ENCODE measurements at regions not wholly inside any gene's neighbourhood (a gene's known extent, or its start where the extent isn't known, plus 50 kb on each side); places are given as distances from the start of the nearest gene placed in this dataset.

DNA sequence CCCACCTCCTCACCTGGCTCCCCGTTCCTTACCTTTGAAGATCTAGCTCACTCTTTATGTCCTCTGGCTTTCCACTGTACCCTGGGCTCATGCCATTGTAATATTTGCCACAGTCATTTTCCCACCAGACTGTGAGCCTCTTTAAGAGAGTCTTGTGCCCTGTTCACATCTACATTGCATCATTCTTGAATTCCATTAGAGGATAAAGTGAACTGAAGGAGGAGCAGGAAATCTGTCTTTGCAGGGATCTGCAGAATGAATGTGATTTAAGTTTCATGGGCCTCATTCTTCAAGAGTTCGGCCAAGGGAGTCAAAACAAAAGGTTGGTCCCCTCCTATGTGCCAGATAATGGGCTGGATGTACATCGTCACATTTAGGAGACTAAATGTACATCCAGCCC lies 272.6 kb upstream of the CITED2 start:
- Mint-ChIP-seq H3K27me3 (ENCODE audit: unreplicated experiment) (no peaks in the 10 kb centered on the region), H3K9me3 (ENCODE audit: unreplicated experiment) (peaks cover 3% of the 10 kb centered on the region), H3K27ac (ENCODE audit: unreplicated experiment) (no peak overlapping the region), H3K4me1 (ENCODE audit: unreplicated experiment) (peaks cover 19% of the 10 kb centered on the region), H3K4me3 (ENCODE audit: unreplicated experiment) (no peak overlapping the region), H3K36me3 (ENCODE audit: unreplicated experiment) (no peaks in the 10 kb centered on the region)
- TF ChIP-seq, protein P1, sequence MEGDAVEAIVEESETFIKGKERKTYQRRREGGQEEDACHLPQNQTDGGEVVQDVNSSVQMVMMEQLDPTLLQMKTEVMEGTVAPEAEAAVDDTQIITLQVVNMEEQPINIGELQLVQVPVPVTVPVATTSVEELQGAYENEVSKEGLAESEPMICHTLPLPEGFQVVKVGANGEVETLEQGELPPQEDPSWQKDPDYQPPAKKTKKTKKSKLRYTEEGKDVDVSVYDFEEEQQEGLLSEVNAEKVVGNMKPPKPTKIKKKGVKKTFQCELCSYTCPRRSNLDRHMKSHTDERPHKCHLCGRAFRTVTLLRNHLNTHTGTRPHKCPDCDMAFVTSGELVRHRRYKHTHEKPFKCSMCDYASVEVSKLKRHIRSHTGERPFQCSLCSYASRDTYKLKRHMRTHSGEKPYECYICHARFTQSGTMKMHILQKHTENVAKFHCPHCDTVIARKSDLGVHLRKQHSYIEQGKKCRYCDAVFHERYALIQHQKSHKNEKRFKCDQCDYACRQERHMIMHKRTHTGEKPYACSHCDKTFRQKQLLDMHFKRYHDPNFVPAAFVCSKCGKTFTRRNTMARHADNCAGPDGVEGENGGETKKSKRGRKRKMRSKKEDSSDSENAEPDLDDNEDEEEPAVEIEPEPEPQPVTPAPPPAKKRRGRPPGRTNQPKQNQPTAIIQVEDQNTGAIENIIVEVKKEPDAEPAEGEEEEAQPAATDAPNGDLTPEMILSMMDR (IDR thresholded peaks at IDR 0.05): no peak
- DNase-seq (ENCODE audit: extremely low spot score, unreplicated experiment): no peak

DNA sequence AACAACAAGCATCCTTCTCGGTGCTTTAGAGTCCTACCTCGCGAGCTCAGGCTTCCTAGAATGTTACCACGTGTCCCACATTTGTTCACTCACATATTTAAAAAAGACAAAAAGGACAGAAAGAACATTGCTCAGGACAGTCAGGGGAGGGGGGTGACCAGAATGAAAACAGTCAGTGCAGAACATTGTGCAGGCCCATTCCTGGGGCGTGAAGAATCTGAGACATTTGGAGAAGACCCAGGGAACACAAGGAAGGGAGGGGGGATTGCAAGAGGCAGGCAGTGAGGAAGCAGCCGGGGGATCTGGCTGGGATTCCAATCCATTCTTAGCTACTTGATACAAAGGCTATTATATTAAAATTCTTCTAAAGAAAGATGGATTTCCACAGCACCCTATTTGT lies 270.4 kb upstream of the CITED2 start:
- Mint-ChIP-seq H3K4me3 (ENCODE audit: unreplicated experiment) (no peak overlapping the region), H3K36me3 (ENCODE audit: unreplicated experiment) (no peaks in the 10 kb centered on the region), H3K9me3 (ENCODE audit: unreplicated experiment) (peaks cover 3% of the 10 kb centered on the region), H3K27me3 (ENCODE audit: unreplicated experiment) (no peaks in the 10 kb centered on the region), H3K4me1 (ENCODE audit: unreplicated experiment) (peaks cover 31% of the 10 kb centered on the region), H3K27ac (ENCODE audit: unreplicated experiment) (no peak overlapping the region)
- TF ChIP-seq, protein P1 (IDR thresholded peaks at IDR 0.05): no peak
- DNase-seq (ENCODE audit: extremely low spot score, unreplicated experiment): no peak

DNA sequence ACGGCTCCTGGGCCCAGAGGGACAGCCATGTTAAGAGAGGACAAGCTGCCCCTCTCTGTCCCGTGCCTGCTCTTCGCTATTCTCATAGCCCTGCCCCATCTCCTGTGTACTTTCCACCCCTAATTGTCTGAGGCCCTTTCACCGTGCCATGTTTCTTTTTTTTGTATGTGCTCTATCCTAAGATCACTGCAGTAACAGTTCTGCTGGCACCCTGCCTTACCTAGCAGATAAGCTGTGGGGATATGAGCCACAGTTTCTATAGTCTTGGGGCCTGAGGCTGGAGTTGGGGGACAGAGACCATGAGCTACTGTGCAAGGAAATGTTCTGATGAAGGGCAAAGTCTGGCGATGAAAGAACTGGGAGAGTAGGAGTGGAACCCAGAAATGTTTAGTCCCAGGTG lies 269.5 kb upstream of the CITED2 start:
- Mint-ChIP-seq H3K27me3 (ENCODE audit: unreplicated experiment) (no peaks in the 10 kb centered on the region), H3K27ac (ENCODE audit: unreplicated experiment) (no peak overlapping the region)
- DNase-seq (ENCODE audit: extremely low spot score, unreplicated experiment): no peak

DNA sequence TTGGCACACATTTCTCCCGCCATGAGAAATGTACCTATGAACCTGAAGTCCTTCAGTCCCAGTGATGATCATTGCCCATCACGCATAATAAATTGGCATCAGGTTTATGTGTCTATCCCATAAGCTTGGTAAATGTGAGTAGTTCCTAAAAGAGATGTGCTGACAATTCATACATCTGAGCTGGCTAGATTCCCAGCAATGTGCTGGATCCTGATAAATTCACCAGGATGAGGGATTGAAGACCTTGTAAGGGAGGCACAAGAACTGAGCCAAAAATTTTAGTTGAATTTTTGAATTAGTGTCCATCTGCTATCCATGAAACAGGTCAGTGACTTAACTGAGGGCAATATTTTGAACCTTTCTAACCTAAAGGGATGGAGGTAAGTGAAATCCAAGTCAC lies 267.9 kb upstream of the CITED2 start:
- no peak overlapping the region for H3K4me3 Mint-ChIP-seq (ENCODE audit: unreplicated experiment)
- no peaks in the 10 kb centered on the region for H3K36me3 Mint-ChIP-seq (ENCODE audit: unreplicated experiment)
- no peaks in the 10 kb centered on the region for H3K27me3 Mint-ChIP-seq (ENCODE audit: unreplicated experiment)
- H3K27ac Mint-ChIP-seq (ENCODE audit: unreplicated experiment): no peak overlapping the region
- TF ChIP-seq, protein P1 (IDR thresholded peaks at IDR 0.05): no peak
- H3K4me1 Mint-ChIP-seq (ENCODE audit: unreplicated experiment): peaks cover 33% of the 10 kb centered on the region
- H3K9me3 Mint-ChIP-seq (ENCODE audit: unreplicated experiment): peaks cover 3% of the 10 kb centered on the region
- no peak for DNase-seq (ENCODE audit: extremely low spot score, unreplicated experiment)

More for the DNA sequence above, 269.5 kb upstream of the CITED2 start:
- TF ChIP-seq, protein P1 (IDR thresholded peaks at IDR 0.05): no peak
- Mint-ChIP-seq H3K4me3 (ENCODE audit: unreplicated experiment) (no peak overlapping the region), H3K36me3 (ENCODE audit: unreplicated experiment) (no peaks in the 10 kb centered on the region), H3K4me1 (ENCODE audit: unreplicated experiment) (peaks cover 33% of the 10 kb centered on the region), H3K9me3 (ENCODE audit: unreplicated experiment) (peaks cover 3% of the 10 kb centered on the region)

DNA sequence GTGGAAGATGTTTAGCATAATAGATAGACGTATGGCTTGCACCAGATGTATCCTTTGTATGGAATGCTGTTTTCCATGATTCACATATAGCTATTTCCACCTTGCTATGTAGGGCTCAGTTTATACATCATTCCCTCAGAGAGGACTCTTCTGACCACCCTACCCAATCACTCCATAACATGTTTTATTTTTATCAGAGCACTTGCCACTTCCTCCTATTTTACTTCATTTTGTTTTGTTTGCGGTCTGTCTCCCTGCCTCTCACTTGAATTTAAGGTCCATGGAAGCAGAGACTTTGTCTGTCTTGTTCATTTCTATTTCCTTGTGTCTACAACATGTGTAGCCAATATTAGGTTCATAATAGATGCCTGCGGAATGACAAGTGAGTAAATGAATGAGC lies 266.9 kb upstream of the CITED2 start:
- Mint-ChIP-seq H3K27me3 (ENCODE audit: unreplicated experiment) (no peaks in the 10 kb centered on the region), H3K36me3 (ENCODE audit: unreplicated experiment) (no peaks in the 10 kb centered on the region), H3K27ac (ENCODE audit: unreplicated experiment) (no peak overlapping the region), H3K9me3 (ENCODE audit: unreplicated experiment) (no peaks in the 10 kb centered on the region), H3K4me1 (ENCODE audit: unreplicated experiment) (peaks cover 31% of the 10 kb centered on the region), H3K4me3 (ENCODE audit: unreplicated experiment) (no peak overlapping the region)
- TF ChIP-seq, protein P1 (IDR thresholded peaks at IDR 0.05): no peak
- DNase-seq (ENCODE audit: extremely low spot score, unreplicated experiment): no peak

All from osteocyte (in vitro differentiated cells).